Hepatocyte (in vitro differentiated cells): ENCODE measurements at regions not wholly inside any gene's neighbourhood (a gene's known extent, or its start where the extent isn't known, plus 50 kb on each side); places are given as distances from the start of the nearest gene placed in this dataset.
A peak's percentile ranks its signal among the peaks of the same experiment; 100 is the strongest.

Source experiments
- DNase-seq: peaks from one replicate; pipeline ENCODE4 v3.0.0-alpha.2; 2016; ENCODE audit warnings: low spot score
- H2AFZ ChIP-seq: fragments of 200-600 bp; sonication (generic); 2 replicates; pipeline ENCODE4 v1.6.0; 2016; ENCODE audit warnings: antibody characterized with exemption, mild to moderate bottlenecking
- H3K27ac ChIP-seq: fragments of 200-600 bp; sonication (generic); 2 replicates; pipeline ENCODE4 v1.5.1; 2016; ENCODE audit warnings: mild to moderate bottlenecking
- H3K27me3 ChIP-seq: fragments of 200-600 bp; sonication (generic); 2 replicates; pipeline ENCODE4 v1.6.1; 2016
- H3K36me3 ChIP-seq: fragments of 200-600 bp; sonication (generic); replicated peaks from 2 replicates; pipeline ENCODE4 v1.5.1; 2016; ENCODE audit warnings: low read depth; ENCODE audit not compliant: insufficient read depth
- H3K4me1 ChIP-seq: fragments of 200-600 bp; sonication (generic); 2 replicates; pipeline ENCODE4 v1.5.1; 2016; ENCODE audit warnings: mild to moderate bottlenecking, moderate library complexity; ENCODE audit not compliant: insufficient read depth
- H3K4me2 ChIP-seq: fragments of 200-600 bp; sonication (generic); 2 replicates; pipeline ENCODE4 v1.6.0; 2016
- H3K4me3 ChIP-seq: fragments of 200-600 bp; sonication (generic); 2 replicates; pipeline ENCODE4 v1.5.1; 2016; ENCODE audit warnings: mild to moderate bottlenecking
- H3K79me2 ChIP-seq: fragments of 200-600 bp; sonication (generic); 2 replicates; pipeline ENCODE4 v1.6.0; 2017; ENCODE audit warnings: mild to moderate bottlenecking
- H3K9me2 ChIP-seq: fragments of 200-600 bp; sonication (generic); replicated peaks from 2 replicates; pipeline ENCODE4 v1.6.0; 2017; ENCODE audit warnings: mild to moderate bottlenecking; ENCODE audit not compliant: insufficient read depth
- H3K9me3 ChIP-seq: fragments of 200-600 bp; sonication (generic); 2 replicates; pipeline ENCODE4 v1.5.1; 2016; ENCODE audit warnings: low read depth, mild to moderate bottlenecking
- H4K20me1 ChIP-seq: fragments of 200-600 bp; sonication (generic); 2 replicates; pipeline ENCODE4 v1.6.0; 2016; ENCODE audit warnings: mild to moderate bottlenecking; ENCODE audit not compliant: insufficient read depth, poor library complexity, severe bottlenecking
- EZH2 ChIP-seq: fragments of 200-600 bp; sonication (generic); IDR thresholded peaks from 2 replicates; pipeline ENCODE4 v1.6.1; 2016; ENCODE audit warnings: antibody characterized with exemption, mild to moderate bottlenecking, borderline replicate concordance
- EZH2phosphoT487 ChIP-seq: fragments of 200-600 bp; sonication (generic); IDR thresholded peaks from one replicate; pipeline ENCODE4 v1.6.1; 2018; ENCODE audit warnings: antibody characterized with exemption, mild to moderate bottlenecking, low read depth, moderate library complexity; ENCODE audit not compliant: unreplicated experiment, severe bottlenecking
- WGBS: methylation state at CpG from one replicate; pipeline ENCODE4 v1.1.6; 2016; ENCODE audit warnings: low lambda C conversion rate; ENCODE audit errors: missing lambda C conversion rate; 5-methylcytosine and 5-hydroxymethylcytosine counted together
- TF ChIP-seq, protein P1 (sequence below): fragments of 200-600 bp; sonication (generic); IDR thresholded peaks from 2 replicates; pipeline ENCODE4 v1.5.1; 2016; ENCODE audit warnings: antibody characterized with exemption, mild to moderate bottlenecking; ENCODE audit not compliant: poor library complexity

DNA sequence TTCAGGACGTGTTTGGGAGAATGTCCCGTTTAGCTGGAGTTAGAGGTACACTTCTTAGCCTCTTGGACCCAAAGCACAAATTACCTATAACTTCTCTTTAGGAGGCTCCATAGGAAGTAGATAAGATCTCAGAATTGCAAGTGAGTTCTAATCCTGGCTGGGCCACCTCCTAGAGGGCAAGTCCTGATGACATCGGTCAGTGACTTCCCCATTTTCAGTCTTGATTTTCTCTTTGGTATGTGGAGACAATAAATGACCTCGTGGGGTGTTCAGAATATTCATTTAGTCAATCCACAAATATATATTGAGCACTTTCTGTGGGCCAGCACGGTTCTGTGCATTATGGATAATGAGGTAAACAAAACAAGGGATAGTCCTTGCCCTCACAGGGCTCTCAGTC, 208.6 kb downstream of the CWF19L2 start:
- H3K27me3 ChIP-seq, result no peaks in the 10 kb centered on the region
- no peak overlapping the region for H3K4me3 ChIP-seq
- no peaks in the 10 kb centered on the region for H3K36me3 ChIP-seq
- no peaks in the 10 kb centered on the region for H3K9me3 ChIP-seq
- H3K4me1 ChIP-seq, result peaks cover 9% of the 10 kb centered on the region
- no peak overlapping the region for H3K4me2 ChIP-seq
- no peak for DNase-seq
- no peaks in the 10 kb centered on the region for H4K20me1 ChIP-seq
- H2AFZ ChIP-seq, result no peak overlapping the region
- WGBS, result 88% methylated on average over 5 of the region's 5 CpGs
- H3K9me2 ChIP-seq, result no peaks in the 10 kb centered on the region
- TF ChIP-seq, protein P1, sequence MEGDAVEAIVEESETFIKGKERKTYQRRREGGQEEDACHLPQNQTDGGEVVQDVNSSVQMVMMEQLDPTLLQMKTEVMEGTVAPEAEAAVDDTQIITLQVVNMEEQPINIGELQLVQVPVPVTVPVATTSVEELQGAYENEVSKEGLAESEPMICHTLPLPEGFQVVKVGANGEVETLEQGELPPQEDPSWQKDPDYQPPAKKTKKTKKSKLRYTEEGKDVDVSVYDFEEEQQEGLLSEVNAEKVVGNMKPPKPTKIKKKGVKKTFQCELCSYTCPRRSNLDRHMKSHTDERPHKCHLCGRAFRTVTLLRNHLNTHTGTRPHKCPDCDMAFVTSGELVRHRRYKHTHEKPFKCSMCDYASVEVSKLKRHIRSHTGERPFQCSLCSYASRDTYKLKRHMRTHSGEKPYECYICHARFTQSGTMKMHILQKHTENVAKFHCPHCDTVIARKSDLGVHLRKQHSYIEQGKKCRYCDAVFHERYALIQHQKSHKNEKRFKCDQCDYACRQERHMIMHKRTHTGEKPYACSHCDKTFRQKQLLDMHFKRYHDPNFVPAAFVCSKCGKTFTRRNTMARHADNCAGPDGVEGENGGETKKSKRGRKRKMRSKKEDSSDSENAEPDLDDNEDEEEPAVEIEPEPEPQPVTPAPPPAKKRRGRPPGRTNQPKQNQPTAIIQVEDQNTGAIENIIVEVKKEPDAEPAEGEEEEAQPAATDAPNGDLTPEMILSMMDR, result no peak
- no peak for TF ChIP-seq EZH2
- TF ChIP-seq EZH2phosphoT487, result no peak
- no peak overlapping the region for H3K27ac ChIP-seq
- no peaks in the 10 kb centered on the region for H3K79me2 ChIP-seq

DNA sequence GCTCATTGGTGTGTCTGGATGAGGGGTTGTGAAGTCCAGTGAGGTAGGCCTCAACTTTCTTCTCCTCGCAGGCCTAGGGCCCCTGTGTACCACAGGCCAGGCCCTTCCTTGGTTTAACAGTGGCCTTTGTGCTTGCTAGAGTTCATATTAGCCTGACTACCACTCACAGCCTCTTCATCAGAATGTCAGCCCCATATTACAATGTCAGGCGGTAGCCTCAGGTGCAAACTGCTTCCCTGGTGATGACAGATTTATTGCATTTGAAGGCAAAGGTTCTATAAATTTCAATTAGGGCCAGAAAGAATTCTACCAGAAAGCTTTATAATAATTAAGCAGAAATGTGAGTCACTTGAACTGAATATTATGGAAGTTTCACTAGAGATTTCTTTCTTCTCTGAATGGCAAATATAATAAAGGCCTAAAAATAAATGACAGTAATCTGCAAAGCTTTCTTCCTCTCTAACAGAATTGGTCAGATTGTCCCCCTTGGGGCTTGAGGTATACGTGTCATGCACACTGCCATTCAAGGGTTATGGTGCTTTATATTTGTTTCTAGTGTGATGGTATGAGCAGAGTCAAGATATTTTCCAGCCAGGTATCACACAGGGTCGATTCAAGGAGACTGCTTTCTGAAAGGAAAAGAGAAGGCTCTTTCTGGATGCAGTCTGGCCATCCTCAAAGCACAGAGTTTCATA, 210.3 kb downstream of the CWF19L2 start:
- Histone ChIP-seq H3K36me3 (no peaks in the 10 kb centered on the region), H3K79me2 (no peaks in the 10 kb centered on the region), H4K20me1 (no peaks in the 10 kb centered on the region), H3K27ac (peak overlapping the region; percentile 74), H3K4me2 (no peak overlapping the region), H3K27me3 (no peaks in the 10 kb centered on the region), H3K9me2 (no peaks in the 10 kb centered on the region), H2AFZ (no peak overlapping the region), H3K4me3 (no peak overlapping the region), H3K4me1 (peaks cover 9% of the 10 kb centered on the region), H3K9me3 (no peaks in the 10 kb centered on the region)
- peak; percentile 42 for DNase-seq
- TF ChIP-seq, protein P1, result no peak
- no peak for TF ChIP-seq EZH2phosphoT487
- TF ChIP-seq EZH2, result no peak
- 67% methylated on average over 4 of the region's 4 CpGs for WGBS

DNA sequence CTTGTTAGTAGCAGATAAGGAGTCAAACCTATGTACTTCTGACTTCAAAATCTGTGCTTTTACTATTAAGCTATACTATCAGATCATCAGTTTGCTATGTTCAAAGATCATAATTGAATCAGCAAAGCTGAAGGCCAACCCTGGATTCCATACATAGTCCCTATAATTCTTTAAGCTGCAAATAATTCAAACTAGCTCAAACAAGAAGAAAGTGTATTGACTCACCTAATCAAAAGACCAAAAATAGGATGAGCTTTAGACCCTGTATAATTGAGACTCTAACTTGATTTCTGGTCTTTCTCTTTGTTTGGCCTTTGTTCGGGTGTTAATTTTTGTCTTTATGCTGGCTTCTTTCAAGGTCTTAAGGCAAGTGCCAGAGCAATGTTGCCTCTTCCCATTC, 213.7 kb downstream of the CWF19L2 start:
- no peak for DNase-seq
- Histone ChIP-seq H3K4me3 (no peak overlapping the region), H3K27me3 (no peaks in the 10 kb centered on the region), H2AFZ (no peak overlapping the region), H3K9me2 (no peaks in the 10 kb centered on the region), H3K79me2 (no peaks in the 10 kb centered on the region), H3K36me3 (no peaks in the 10 kb centered on the region), H4K20me1 (no peaks in the 10 kb centered on the region), H3K9me3 (no peaks in the 10 kb centered on the region), H3K4me1 (peaks cover 9% of the 10 kb centered on the region), H3K4me2 (no peak overlapping the region), H3K27ac (no peak overlapping the region)
- no peak for TF ChIP-seq EZH2phosphoT487
- TF ChIP-seq EZH2, result no peak
- TF ChIP-seq, protein P1, result no peak
- WGBS, result 82% methylated on average over 1 of the region's 1 CpG
